Liver (tissue), 3 donors: ENCODE measurements at regions not wholly inside any gene's neighbourhood (a gene's known extent, or its start where the extent isn't known, plus 50 kb on each side); places are given as distances from the start of the nearest gene placed in this dataset.

Experiments
- EGR1 ChIP-seq, 2 donors: IDR thresholded peaks; 2 replicates each; pipeline ENCODE4 v1.6.1; 2016 to 2018; ENCODE audit warnings: antibody characterized with exemption in 2 of 2, low read depth in 2 of 2
- FOXA1 ChIP-seq: IDR thresholded peaks from 2 replicates; pipeline ENCODE4 v1.6.1; 2016; ENCODE audit warnings: antibody characterized with exemption
- GABPA ChIP-seq, 2 donors: IDR thresholded peaks in 1 of 2; conservative IDR thresholded peaks in 1 of 2; 2 replicates each; pipeline ENCODE4 v1.6.1; 2016; ENCODE audit warnings: antibody characterized with exemption in 2 of 2, mild to moderate bottlenecking in 1 of 2, moderate library complexity in 1 of 2
- JUND ChIP-seq, 2 donors: IDR thresholded peaks; 2 replicates each; pipeline ENCODE4 v1.6.1; 2016; ENCODE audit warnings: antibody characterized with exemption in 2 of 2
- RAD21 ChIP-seq, 2 donors: IDR thresholded peaks; 2 replicates each; pipeline ENCODE4 v1.6.1; 2016; ENCODE audit warnings: antibody characterized with exemption in 2 of 2, mild to moderate bottlenecking in 2 of 2
- RXRA ChIP-seq, 2 donors: IDR thresholded peaks; 2 replicates each; pipeline ENCODE4 v1.6.1; 2017 to 2018; ENCODE audit warnings: antibody characterized with exemption in 2 of 2, mild to moderate bottlenecking in 1 of 2
- SP1 ChIP-seq: IDR thresholded peaks from 2 replicates; pipeline ENCODE4 v1.6.1; 2018; ENCODE audit warnings: antibody characterized with exemption, mild to moderate bottlenecking
- TAF1 ChIP-seq: conservative IDR thresholded peaks from 2 replicates; pipeline ENCODE4 v1.6.1; 2016; ENCODE audit warnings: antibody characterized with exemption, mild to moderate bottlenecking
- YY1 ChIP-seq: IDR thresholded peaks from 2 replicates; pipeline ENCODE4 v1.6.1; 2016; ENCODE audit warnings: antibody characterized with exemption, mild to moderate bottlenecking
- TF ChIP-seq, protein P1 (sequence below): IDR thresholded peaks from 2 replicates; pipeline ENCODE4 v1.6.1; 2016; ENCODE audit warnings: antibody characterized with exemption, mild to moderate bottlenecking
- TF ChIP-seq, protein P2 (sequence below): fragments of 150-350 bp; IDR thresholded peaks from 2 replicates; pipeline ENCODE4 v1.5.1; 2017; ENCODE audit warnings: improper control_type of control experiment, low read depth, low read length; ENCODE audit not compliant: missing input control
- TF ChIP-seq, protein P3 (sequence below): IDR thresholded peaks from 2 replicates; pipeline ENCODE4 v1.6.1; 2016; ENCODE audit warnings: antibody characterized with exemption
- TF ChIP-seq, protein P4 (sequence below): IDR thresholded peaks from 2 replicates; pipeline ENCODE4 v1.6.1; 2016; ENCODE audit warnings: antibody characterized with exemption
- TF ChIP-seq, protein P5 (sequence below): IDR thresholded peaks from 2 replicates; pipeline ENCODE4 v1.6.1; 2016; ENCODE audit warnings: antibody characterized with exemption
- donor health status: healthy.
- donor health status: healthy.

DNA sequence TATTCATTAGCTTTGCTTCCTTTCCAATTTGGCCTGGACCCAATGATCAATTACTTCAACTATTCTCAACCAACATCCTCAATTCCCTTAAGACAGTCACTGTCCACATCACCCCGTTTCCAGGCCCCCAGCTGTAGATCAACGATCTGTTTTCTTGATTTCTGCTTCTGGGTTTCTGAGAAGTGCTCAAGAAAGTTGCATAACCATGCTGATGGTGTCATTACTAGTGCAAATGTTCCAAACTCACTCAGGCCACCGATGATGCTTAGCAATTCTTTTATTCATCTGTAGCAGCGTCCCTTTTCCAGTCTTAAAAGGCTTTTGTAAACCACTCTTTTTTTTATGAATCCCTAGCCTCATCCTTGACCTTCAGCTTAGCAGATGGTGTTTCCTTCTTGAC lies 155.8 kb upstream of the PTGFR start:
- TF ChIP-seq, protein P1, sequence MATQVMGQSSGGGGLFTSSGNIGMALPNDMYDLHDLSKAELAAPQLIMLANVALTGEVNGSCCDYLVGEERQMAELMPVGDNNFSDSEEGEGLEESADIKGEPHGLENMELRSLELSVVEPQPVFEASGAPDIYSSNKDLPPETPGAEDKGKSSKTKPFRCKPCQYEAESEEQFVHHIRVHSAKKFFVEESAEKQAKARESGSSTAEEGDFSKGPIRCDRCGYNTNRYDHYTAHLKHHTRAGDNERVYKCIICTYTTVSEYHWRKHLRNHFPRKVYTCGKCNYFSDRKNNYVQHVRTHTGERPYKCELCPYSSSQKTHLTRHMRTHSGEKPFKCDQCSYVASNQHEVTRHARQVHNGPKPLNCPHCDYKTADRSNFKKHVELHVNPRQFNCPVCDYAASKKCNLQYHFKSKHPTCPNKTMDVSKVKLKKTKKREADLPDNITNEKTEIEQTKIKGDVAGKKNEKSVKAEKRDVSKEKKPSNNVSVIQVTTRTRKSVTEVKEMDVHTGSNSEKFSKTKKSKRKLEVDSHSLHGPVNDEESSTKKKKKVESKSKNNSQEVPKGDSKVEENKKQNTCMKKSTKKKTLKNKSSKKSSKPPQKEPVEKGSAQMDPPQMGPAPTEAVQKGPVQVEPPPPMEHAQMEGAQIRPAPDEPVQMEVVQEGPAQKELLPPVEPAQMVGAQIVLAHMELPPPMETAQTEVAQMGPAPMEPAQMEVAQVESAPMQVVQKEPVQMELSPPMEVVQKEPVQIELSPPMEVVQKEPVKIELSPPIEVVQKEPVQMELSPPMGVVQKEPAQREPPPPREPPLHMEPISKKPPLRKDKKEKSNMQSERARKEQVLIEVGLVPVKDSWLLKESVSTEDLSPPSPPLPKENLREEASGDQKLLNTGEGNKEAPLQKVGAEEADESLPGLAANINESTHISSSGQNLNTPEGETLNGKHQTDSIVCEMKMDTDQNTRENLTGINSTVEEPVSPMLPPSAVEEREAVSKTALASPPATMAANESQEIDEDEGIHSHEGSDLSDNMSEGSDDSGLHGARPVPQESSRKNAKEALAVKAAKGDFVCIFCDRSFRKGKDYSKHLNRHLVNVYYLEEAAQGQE = no peak
- TF ChIP-seq, protein P2, sequence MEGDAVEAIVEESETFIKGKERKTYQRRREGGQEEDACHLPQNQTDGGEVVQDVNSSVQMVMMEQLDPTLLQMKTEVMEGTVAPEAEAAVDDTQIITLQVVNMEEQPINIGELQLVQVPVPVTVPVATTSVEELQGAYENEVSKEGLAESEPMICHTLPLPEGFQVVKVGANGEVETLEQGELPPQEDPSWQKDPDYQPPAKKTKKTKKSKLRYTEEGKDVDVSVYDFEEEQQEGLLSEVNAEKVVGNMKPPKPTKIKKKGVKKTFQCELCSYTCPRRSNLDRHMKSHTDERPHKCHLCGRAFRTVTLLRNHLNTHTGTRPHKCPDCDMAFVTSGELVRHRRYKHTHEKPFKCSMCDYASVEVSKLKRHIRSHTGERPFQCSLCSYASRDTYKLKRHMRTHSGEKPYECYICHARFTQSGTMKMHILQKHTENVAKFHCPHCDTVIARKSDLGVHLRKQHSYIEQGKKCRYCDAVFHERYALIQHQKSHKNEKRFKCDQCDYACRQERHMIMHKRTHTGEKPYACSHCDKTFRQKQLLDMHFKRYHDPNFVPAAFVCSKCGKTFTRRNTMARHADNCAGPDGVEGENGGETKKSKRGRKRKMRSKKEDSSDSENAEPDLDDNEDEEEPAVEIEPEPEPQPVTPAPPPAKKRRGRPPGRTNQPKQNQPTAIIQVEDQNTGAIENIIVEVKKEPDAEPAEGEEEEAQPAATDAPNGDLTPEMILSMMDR = no peak
- no peak for TF ChIP-seq EGR1 (IDR thresholded peaks at IDR 0.05; ENCODE audit: low read depth in 2 of 2)
- TF ChIP-seq, protein P3, sequence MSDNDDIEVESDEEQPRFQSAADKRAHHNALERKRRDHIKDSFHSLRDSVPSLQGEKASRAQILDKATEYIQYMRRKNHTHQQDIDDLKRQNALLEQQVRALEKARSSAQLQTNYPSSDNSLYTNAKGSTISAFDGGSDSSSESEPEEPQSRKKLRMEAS = no peak
- no peak for TF ChIP-seq SP1
- TF ChIP-seq FOXA1 = no peak
- TF ChIP-seq TAF1 = no peak
- no peak for TF ChIP-seq JUND (IDR thresholded peaks at IDR 0.05)
- TF ChIP-seq RXRA (IDR thresholded peaks at IDR 0.05) = no peak
- TF ChIP-seq RAD21 (IDR thresholded peaks at IDR 0.05) = no peak
- TF ChIP-seq, protein P4, sequence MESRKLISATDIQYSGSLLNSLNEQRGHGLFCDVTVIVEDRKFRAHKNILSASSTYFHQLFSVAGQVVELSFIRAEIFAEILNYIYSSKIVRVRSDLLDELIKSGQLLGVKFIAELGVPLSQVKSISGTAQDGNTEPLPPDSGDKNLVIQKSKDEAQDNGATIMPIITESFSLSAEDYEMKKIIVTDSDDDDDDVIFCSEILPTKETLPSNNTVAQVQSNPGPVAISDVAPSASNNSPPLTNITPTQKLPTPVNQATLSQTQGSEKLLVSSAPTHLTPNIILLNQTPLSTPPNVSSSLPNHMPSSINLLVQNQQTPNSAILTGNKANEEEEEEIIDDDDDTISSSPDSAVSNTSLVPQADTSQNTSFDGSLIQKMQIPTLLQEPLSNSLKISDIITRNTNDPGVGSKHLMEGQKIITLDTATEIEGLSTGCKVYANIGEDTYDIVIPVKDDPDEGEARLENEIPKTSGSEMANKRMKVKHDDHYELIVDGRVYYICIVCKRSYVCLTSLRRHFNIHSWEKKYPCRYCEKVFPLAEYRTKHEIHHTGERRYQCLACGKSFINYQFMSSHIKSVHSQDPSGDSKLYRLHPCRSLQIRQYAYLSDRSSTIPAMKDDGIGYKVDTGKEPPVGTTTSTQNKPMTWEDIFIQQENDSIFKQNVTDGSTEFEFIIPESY = no peak
- TF ChIP-seq, protein P5, sequence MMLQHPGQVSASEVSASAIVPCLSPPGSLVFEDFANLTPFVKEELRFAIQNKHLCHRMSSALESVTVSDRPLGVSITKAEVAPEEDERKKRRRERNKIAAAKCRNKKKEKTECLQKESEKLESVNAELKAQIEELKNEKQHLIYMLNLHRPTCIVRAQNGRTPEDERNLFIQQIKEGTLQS = no peak
- no peak for TF ChIP-seq GABPA (IDR thresholded peaks at IDR 0.05 in 1 of 2, conservative IDR thresholded peaks at IDR 0.05 in 1 of 2)
- no peak for TF ChIP-seq YY1
